ENCODE measurements at regions not wholly inside any gene's neighbourhood (a gene's known extent, or its start where the extent isn't known, plus 50 kb on each side); places are given as distances from the start of the nearest gene placed in this dataset.

DNA sequence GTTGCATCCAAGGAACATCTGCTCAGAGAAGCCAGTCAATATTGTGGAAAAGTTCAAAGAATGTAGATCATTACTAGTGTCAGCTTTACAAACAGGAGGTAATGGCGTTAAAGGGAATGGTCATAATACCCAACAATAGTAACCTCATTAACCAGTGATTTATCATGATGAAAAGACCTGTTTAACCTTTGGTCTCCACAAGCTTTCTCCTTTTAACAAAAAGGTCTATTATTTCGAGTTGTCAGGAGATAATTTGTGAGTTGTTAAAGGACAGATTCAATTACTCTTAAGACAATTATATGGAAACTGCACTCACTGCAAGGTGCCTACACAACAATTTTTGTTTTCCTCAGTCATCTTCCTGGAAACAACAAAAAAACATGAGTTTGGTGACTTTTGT lies 73.8 kb upstream of the HTATIP2 start:
- H3K9me2 ChIP-seq (ENCODE audit: insufficient read depth, low read length) = no peaks in the 10 kb centered on the region
- no peaks in the 10 kb centered on the region for H4K20me1 ChIP-seq (ENCODE audit: insufficient read depth, low read length)
- POLR2A ChIA-PET = interaction anchor here (0.6 kb wide), 1 partner anchor 27 kb away, joined by 3 read pairs; no protein-coding TSS in a partner anchor
- no peak overlapping the region for H3K4me3 ChIP-seq (ENCODE audit: low read depth, low read length, poor library complexity, severe bottlenecking)
- no peak overlapping the region for H2AFZ ChIP-seq (ENCODE audit: low read length)
- BruUV-seq (replicated peaks) = no TSS peak
- H3K4me2 ChIP-seq (ENCODE audit: low read length) = no peak overlapping the region
- no peaks in the 10 kb centered on the region for H3K79me2 ChIP-seq (ENCODE audit: insufficient read depth, low read depth, low read length)
- no peak for DNase-seq (ENCODE audit: low spot score)
- intact Hi-C loops (cut with micrococcal nuclease; ENCODE audit: unreplicated experiment) = no loop called here
- no peaks in the 10 kb centered on the region for H3K9me3 ChIP-seq (ENCODE audit: low read length)
- H3K4me1 ChIP-seq (ENCODE audit: insufficient read depth, low read length, poor library complexity, severe bottlenecking) = no peaks in the 10 kb centered on the region
- TF ChIP-seq EZH2phosphoT487 (IDR thresholded peaks at IDR 0.05; ENCODE audit: borderline replicate concordance, low read depth, low read length) = no peak
- TF ChIP-seq, protein P1, sequence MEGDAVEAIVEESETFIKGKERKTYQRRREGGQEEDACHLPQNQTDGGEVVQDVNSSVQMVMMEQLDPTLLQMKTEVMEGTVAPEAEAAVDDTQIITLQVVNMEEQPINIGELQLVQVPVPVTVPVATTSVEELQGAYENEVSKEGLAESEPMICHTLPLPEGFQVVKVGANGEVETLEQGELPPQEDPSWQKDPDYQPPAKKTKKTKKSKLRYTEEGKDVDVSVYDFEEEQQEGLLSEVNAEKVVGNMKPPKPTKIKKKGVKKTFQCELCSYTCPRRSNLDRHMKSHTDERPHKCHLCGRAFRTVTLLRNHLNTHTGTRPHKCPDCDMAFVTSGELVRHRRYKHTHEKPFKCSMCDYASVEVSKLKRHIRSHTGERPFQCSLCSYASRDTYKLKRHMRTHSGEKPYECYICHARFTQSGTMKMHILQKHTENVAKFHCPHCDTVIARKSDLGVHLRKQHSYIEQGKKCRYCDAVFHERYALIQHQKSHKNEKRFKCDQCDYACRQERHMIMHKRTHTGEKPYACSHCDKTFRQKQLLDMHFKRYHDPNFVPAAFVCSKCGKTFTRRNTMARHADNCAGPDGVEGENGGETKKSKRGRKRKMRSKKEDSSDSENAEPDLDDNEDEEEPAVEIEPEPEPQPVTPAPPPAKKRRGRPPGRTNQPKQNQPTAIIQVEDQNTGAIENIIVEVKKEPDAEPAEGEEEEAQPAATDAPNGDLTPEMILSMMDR (conservative IDR thresholded peaks at IDR 0.05; ENCODE audit: low read length) = no peak
- CTCF ChIA-PET (ENCODE audit: unreplicated experiment) = no interaction called here
- H3K27ac ChIP-seq (ENCODE audit: low read depth, low read length, poor library complexity, severe bottlenecking) = no peak overlapping the region
- H3K36me3 ChIP-seq (ENCODE audit: insufficient read depth, low read length) = no peaks in the 10 kb centered on the region

DNA sequence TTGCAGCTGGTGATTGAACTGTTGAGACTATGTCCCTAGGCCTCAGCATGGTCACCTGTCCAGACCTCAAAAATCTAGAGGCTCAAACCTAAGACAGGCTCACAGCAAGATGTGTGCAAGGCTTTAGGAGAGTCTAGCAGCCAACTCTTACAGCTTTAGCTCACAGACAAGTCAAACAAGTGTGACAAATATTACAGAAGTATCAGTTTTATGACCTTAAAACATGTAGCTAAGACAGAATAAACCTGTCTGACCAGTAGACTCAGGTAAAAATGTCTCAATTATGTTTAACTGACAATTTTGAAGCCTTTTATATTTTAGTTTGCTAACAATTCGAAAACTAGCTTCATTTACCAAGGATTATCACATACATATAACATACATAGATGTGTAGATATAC lies 80.0 kb upstream of the HTATIP2 start:
- H3K9me2 ChIP-seq (ENCODE audit: insufficient read depth, low read length) = no peaks in the 10 kb centered on the region
- ChIA-PET CTCF (ENCODE audit: unreplicated experiment) (no interaction called here), POLR2A (no interaction called here)
- H3K4me3 ChIP-seq (ENCODE audit: low read depth, low read length, poor library complexity, severe bottlenecking) = no peak overlapping the region
- no peaks in the 10 kb centered on the region for H3K79me2 ChIP-seq (ENCODE audit: insufficient read depth, low read depth, low read length)
- DNase-seq (ENCODE audit: low spot score) = no peak
- no peaks in the 10 kb centered on the region for H3K9me3 ChIP-seq (ENCODE audit: low read length)
- no peaks in the 10 kb centered on the region for H4K20me1 ChIP-seq (ENCODE audit: insufficient read depth, low read length)
- H3K27ac ChIP-seq (ENCODE audit: low read depth, low read length, poor library complexity, severe bottlenecking) = no peak overlapping the region
- H3K36me3 ChIP-seq (ENCODE audit: insufficient read depth, low read length) = no peaks in the 10 kb centered on the region
- intact Hi-C loops (cut with micrococcal nuclease; ENCODE audit: unreplicated experiment) = no loop called here
- no peak overlapping the region for H2AFZ ChIP-seq (ENCODE audit: low read length)
- H3K4me2 ChIP-seq (ENCODE audit: low read length) = no peak overlapping the region
- TF ChIP-seq, protein P1 (conservative IDR thresholded peaks at IDR 0.05; ENCODE audit: low read length) = no peak
- TF ChIP-seq EZH2phosphoT487 (IDR thresholded peaks at IDR 0.05; ENCODE audit: borderline replicate concordance, low read depth, low read length) = no peak
- no TSS peak for BruUV-seq (replicated peaks)
- no peaks in the 10 kb centered on the region for H3K4me1 ChIP-seq (ENCODE audit: insufficient read depth, low read length, poor library complexity, severe bottlenecking)

DNA sequence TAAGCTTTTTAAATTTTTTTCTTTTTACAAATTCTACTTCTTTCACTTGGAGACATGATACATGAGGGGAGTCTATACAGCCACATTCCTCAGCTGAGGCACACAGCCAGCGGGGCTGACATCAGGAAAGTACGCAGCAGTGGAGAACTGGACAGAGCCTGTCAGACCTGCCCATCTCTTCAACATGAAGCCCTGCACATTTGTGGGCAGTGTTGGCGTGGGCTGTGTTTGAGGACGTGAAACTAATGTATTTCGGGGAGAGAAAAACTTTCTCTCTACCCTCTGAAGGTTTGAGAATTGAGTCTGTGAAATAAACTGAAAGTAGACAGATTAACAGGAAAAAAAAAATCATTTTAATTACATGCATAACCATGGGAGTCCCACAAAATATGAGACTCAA lies 84.8 kb upstream of the HTATIP2 start:
- H3K9me3 ChIP-seq (ENCODE audit: low read length) = no peaks in the 10 kb centered on the region
- ChIA-PET POLR2A (no interaction called here), CTCF (ENCODE audit: unreplicated experiment) (interaction anchor here (0.6 kb wide), 1 partner anchor 213 kb away, joined by 3 read pairs; no protein-coding TSS in a partner anchor)
- no peaks in the 10 kb centered on the region for H3K79me2 ChIP-seq (ENCODE audit: insufficient read depth, low read depth, low read length)
- no peaks in the 10 kb centered on the region for H3K36me3 ChIP-seq (ENCODE audit: insufficient read depth, low read length)
- no peak overlapping the region for H3K27ac ChIP-seq (ENCODE audit: low read depth, low read length, poor library complexity, severe bottlenecking)
- H3K4me2 ChIP-seq (ENCODE audit: low read length) = no peak overlapping the region
- no peaks in the 10 kb centered on the region for H4K20me1 ChIP-seq (ENCODE audit: insufficient read depth, low read length)
- intact Hi-C loops (cut with micrococcal nuclease; ENCODE audit: unreplicated experiment) = no loop called here
- BruUV-seq (replicated peaks) = no TSS peak
- no peak overlapping the region for H2AFZ ChIP-seq (ENCODE audit: low read length)
- no peaks in the 10 kb centered on the region for H3K9me2 ChIP-seq (ENCODE audit: insufficient read depth, low read length)
- DNase-seq (ENCODE audit: low spot score) = no peak
- no peak for TF ChIP-seq EZH2phosphoT487 (IDR thresholded peaks at IDR 0.05; ENCODE audit: borderline replicate concordance, low read depth, low read length)
- TF ChIP-seq, protein P1 (conservative IDR thresholded peaks at IDR 0.05; ENCODE audit: low read length) = no peak
- H3K4me1 ChIP-seq (ENCODE audit: insufficient read depth, low read length, poor library complexity, severe bottlenecking) = no peaks in the 10 kb centered on the region
- H3K4me3 ChIP-seq (ENCODE audit: low read depth, low read length, poor library complexity, severe bottlenecking) = no peak overlapping the region

All from OCI-LY7 (cell line).